Ovary (tissue), 3 donors: ENCODE measurements at regions not wholly inside any gene's neighbourhood (a gene's known extent, or its start where the extent isn't known, plus 50 kb on each side); places are given as distances from the start of the nearest gene placed in this dataset.

ENCODE experiments used
- POLR2A ChIP-seq: fragments of 450-650 bp; IDR thresholded peaks from one replicate; pipeline ENCODE4 v1.6.1; 2017; ENCODE audit warnings: antibody characterized with exemption, mild to moderate bottlenecking, moderate library complexity
- TF ChIP-seq, protein P1 (sequence below), 3 donors: fragments of 450-650 bp in 2 of 3; fragments of 200-600 bp in 1 of 3; IDR thresholded peaks; one replicate each; pipeline versions ENCODE4 v1.5.1 to v1.8.0; 2016 to 2022; ENCODE audit warnings: antibody characterized with exemption in 3 of 3, mild to moderate bottlenecking in 1 of 3
- donor health status: DM: no; HTN: no; CAD: no.

GRCh38 chr13:111854403-111854802 is 212.5 kb upstream of the SOX1 start:
- TF ChIP-seq POLR2A, result no peak
- TF ChIP-seq, protein P1, sequence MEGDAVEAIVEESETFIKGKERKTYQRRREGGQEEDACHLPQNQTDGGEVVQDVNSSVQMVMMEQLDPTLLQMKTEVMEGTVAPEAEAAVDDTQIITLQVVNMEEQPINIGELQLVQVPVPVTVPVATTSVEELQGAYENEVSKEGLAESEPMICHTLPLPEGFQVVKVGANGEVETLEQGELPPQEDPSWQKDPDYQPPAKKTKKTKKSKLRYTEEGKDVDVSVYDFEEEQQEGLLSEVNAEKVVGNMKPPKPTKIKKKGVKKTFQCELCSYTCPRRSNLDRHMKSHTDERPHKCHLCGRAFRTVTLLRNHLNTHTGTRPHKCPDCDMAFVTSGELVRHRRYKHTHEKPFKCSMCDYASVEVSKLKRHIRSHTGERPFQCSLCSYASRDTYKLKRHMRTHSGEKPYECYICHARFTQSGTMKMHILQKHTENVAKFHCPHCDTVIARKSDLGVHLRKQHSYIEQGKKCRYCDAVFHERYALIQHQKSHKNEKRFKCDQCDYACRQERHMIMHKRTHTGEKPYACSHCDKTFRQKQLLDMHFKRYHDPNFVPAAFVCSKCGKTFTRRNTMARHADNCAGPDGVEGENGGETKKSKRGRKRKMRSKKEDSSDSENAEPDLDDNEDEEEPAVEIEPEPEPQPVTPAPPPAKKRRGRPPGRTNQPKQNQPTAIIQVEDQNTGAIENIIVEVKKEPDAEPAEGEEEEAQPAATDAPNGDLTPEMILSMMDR (IDR thresholded peaks at IDR 0.05), result no peak
